Esophagus squamous epithelium (tissue), 4 donors: ENCODE measurements at regions not wholly inside any gene's neighbourhood (a gene's known extent, or its start where the extent isn't known, plus 50 kb on each side); places are given as distances from the start of the nearest gene placed in this dataset.

ENCODE experiments used
- CTCF ChIP-seq, 6 experiments: fragments of 450-650 bp in 4 of 6; fragments of 200-600 bp in 2 of 6; sonication (generic) in 2 of 6; IDR thresholded peaks; one replicate each; pipeline ENCODE4 v1.5.1; 2016 to 2019; ENCODE audit warnings: antibody characterized with exemption in 6 of 6, mild to moderate bottlenecking in 4 of 6, moderate library complexity in 4 of 6
- POLR2A ChIP-seq, 4 donors: fragments of 450-650 bp; IDR thresholded peaks; one replicate each; pipeline ENCODE4 v1.6.1; 2017; ENCODE audit warnings: antibody characterized with exemption in 4 of 4, mild to moderate bottlenecking in 4 of 4, moderate library complexity in 3 of 4

GRCh38 chr4:79661196-79661595 is 253.2 kb upstream of the GK2 start:
- TF ChIP-seq CTCF (IDR thresholded peaks at IDR 0.05) (no peak), POLR2A (IDR thresholded peaks at IDR 0.05) (no peak)
